Activated T-cell treated with anti-CD3 and anti-CD28 coated beads, Interleukin-2, amount 50 U/mL, for 72 hours (primary cell): ENCODE measurements at regions not wholly inside any gene's neighbourhood (a gene's known extent, or its start where the extent isn't known, plus 50 kb on each side); places are given as distances from the start of the nearest gene placed in this dataset.

Experiments
- ATAC-seq, 2 donors: fragments of 150-1000 bp; cut with Tn5 transposase; replicated peaks in 1 of 2; 2 replicates each; pipeline ENCODE4 v1.10.0; 2021; ENCODE audit warnings: moderate library complexity in 2 of 2, mild to moderate bottlenecking in 1 of 2
- DNase-seq, 2 donors: peaks; one replicate each; pipeline ENCODE4 v3.0.0; 2021 to 2022; ENCODE audit warnings: mixed read lengths in 1 of 2
- H3K27ac Mint-ChIP-seq: one replicate; pipeline ENCODE4 v1.8.0; 2022; ENCODE audit warnings: mild to moderate bottlenecking, moderate library complexity, mixed read lengths
- H3K27me3 Mint-ChIP-seq: one replicate; pipeline ENCODE4 v1.8.0; 2022; ENCODE audit warnings: low read depth, mixed read lengths
- H3K36me3 Mint-ChIP-seq, 2 donors: one replicate each; pipeline ENCODE4 v1.8.0; 2022; ENCODE audit warnings: mixed read lengths in 2 of 2, mild to moderate bottlenecking in 1 of 2; ENCODE audit not compliant: insufficient read depth in 2 of 2
- H3K4me1 Mint-ChIP-seq: one replicate; pipeline ENCODE4 v1.8.0; 2022; ENCODE audit warnings: low read depth, mixed read lengths
- H3K4me3 Mint-ChIP-seq, 2 donors: one replicate each; pipeline ENCODE4 v1.8.0; 2022; ENCODE audit warnings: mild to moderate bottlenecking in 2 of 2, mixed read lengths in 2 of 2, moderate library complexity in 2 of 2
- H3K9me3 Mint-ChIP-seq, 2 donors: one replicate each; pipeline ENCODE4 v1.8.0; 2022; ENCODE audit warnings: mixed read lengths in 2 of 2

DNA sequence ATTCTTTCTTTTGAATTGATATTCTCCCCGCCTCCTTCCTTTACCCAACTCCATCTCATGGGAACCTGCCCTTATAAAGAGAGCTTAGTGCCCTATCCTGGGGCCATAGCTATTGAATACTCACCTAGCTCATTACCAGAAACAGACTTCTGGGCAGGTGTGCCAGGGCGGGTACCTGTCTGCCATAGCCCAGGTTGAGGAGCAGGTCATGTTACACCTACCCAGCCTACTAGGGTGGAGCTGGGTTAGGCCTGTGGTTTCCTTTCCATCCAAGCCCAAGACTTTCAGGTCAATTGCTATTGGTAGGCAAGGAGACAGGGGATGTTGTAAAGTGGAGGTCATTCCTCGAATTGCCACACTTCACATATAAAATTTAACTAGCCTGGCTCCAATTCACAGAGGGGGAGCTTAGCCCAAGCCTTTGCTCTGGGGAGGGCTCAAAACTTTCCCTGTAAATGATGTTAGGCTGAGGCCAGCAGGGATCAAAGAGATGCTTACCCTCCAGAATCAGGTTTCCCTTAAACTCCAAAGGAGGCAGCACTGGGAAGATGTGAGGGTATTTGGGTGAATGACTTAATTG, 87.1 kb upstream of the IPO9 start:
- H3K4me3 Mint-ChIP-seq = no peak overlapping the region
- H3K9me3 Mint-ChIP-seq = no peaks in the 10 kb centered on the region
- peaks cover 18% of the 10 kb centered on the region for H3K4me1 Mint-ChIP-seq
- no peak for DNase-seq
- H3K36me3 Mint-ChIP-seq = no peaks in the 10 kb centered on the region
- no peak for ATAC-seq
- peaks cover 40% of the 10 kb centered on the region for H3K27me3 Mint-ChIP-seq
- no peak overlapping the region for H3K27ac Mint-ChIP-seq

GRCh38 chr1:201742476-201742875, 86.5 kb upstream of the IPO9 start:
- ATAC-seq = no peak
- H3K36me3 Mint-ChIP-seq = no peaks in the 10 kb centered on the region
- H3K4me3 Mint-ChIP-seq = no peak overlapping the region
- no peak overlapping the region for H3K27ac Mint-ChIP-seq
- no peak for DNase-seq
- H3K27me3 Mint-ChIP-seq = peaks cover 40% of the 10 kb centered on the region
- peaks cover 18% of the 10 kb centered on the region for H3K4me1 Mint-ChIP-seq
- H3K9me3 Mint-ChIP-seq = no peaks in the 10 kb centered on the region

GRCh38 chr1:201742955-201743805, 85.8 kb upstream of the IPO9 start:
- Mint-ChIP-seq H3K9me3 (no peaks in the 10 kb centered on the region), H3K27ac (no peak overlapping the region), H3K36me3 (no peaks in the 10 kb centered on the region), H3K27me3 (peaks cover 34% of the 10 kb centered on the region), H3K4me3 (no peak overlapping the region), H3K4me1 (peaks cover 18% of the 10 kb centered on the region)
- DNase-seq (no peak), ATAC-seq (no peak)

DNA sequence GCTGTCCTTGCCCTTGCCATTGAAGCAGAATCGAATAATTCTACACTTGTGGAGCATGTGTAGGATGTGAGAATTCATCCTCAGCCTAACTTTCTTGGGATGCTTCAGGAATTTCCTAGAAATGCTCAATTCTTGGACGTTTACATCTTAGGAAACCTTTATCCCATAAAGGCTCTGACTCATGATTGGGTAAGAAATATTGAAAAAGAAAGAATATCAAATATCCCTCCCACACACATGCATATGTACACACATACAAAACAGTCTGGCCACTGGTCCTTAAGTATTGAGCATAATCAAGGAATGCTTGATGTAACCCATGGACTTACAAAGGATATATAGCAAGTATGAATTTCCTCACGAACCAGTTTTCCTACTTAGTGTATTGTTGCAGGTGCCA, 83.9 kb upstream of the IPO9 start:
- H3K27me3 Mint-ChIP-seq = peaks cover 19% of the 10 kb centered on the region
- H3K9me3 Mint-ChIP-seq = no peaks in the 10 kb centered on the region
- no peak for DNase-seq
- H3K4me3 Mint-ChIP-seq = no peak overlapping the region
- no peak for ATAC-seq
- H3K36me3 Mint-ChIP-seq = no peaks in the 10 kb centered on the region
- H3K4me1 Mint-ChIP-seq = peaks cover 8% of the 10 kb centered on the region
- no peak overlapping the region for H3K27ac Mint-ChIP-seq

DNA sequence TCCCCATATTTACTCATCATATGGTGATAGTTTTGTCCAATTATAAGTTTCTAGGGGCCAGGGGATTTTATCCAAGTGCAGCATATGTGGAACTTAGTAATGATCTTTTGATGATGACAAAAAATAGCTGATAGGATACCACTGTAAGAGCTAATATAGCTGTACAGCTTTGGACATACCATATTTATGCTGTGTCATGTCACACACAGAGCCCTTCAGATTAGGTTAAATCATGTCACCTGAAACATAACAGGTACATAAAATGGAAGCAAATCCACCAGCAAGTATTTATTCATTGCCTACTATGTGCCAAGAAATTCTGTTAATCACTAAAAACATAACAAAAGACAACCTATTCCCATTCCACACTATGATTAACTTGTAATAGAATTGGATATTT, 82.8 kb upstream of the IPO9 start:
- ATAC-seq (no peak), DNase-seq (no peak)
- H3K4me3 Mint-ChIP-seq = no peak overlapping the region

DNA sequence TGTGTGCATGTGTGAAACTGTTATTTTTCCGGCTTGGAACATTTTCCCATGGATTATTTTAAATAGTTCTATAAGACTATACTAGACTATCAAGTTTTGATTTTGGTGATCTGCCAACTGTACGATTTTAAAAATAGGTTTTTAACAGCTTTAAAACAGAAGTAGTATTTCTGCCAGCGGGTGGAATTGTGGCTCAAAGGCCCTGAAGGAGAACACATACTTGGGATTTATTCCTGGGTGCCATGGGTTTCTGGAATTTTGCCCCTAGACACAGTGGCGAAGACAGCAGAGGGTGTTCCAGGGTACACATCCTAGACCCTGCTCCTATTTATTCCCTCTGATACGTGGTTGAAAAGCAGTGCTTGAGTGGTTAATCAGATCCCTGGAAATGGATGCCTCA, 81.7 kb upstream of the IPO9 start:
- Mint-ChIP-seq H3K27ac (no peak overlapping the region), H3K4me3 (no peak overlapping the region), H3K36me3 (no peaks in the 10 kb centered on the region), H3K4me1 (peaks cover 7% of the 10 kb centered on the region), H3K9me3 (no peaks in the 10 kb centered on the region), H3K27me3 (peaks cover 6% of the 10 kb centered on the region)
- no peak for ATAC-seq
- no peak for DNase-seq

More for the DNA sequence above, 82.8 kb upstream of the IPO9 start:
- Mint-ChIP-seq H3K4me1 (peaks cover 6% of the 10 kb centered on the region), H3K27me3 (peaks cover 8% of the 10 kb centered on the region), H3K36me3 (no peaks in the 10 kb centered on the region), H3K27ac (no peak overlapping the region), H3K9me3 (no peaks in the 10 kb centered on the region)

DNA sequence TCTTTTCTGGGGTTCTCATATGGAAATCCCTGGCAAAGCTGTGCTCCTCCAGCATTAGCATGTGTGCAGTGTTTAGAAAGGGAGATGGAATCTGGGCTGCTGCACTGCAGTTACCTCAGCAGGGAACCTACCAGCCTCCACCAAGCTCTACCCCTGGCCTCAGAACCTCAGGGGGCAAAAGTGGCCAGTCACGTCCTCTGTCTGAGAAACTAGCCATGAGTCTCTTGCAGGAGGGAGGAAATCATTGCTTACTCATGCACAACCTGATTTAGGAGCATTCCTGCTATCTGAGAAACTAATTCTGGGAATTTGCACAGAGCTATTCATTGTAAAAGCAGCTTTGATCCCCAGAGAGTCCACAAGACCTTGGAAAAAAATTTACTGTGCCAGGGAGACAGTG, 80.6 kb upstream of the IPO9 start:
- no peak for DNase-seq
- H3K4me3 Mint-ChIP-seq = no peak overlapping the region
- ATAC-seq = no peak
- H3K4me1 Mint-ChIP-seq = peaks cover 7% of the 10 kb centered on the region
- H3K27ac Mint-ChIP-seq = no peak overlapping the region
- H3K27me3 Mint-ChIP-seq = peaks cover 6% of the 10 kb centered on the region
- no peaks in the 10 kb centered on the region for H3K36me3 Mint-ChIP-seq
- no peaks in the 10 kb centered on the region for H3K9me3 Mint-ChIP-seq

- no peak overlapping the region for H3K4me3 Mint-ChIP-seq
- H3K9me3 Mint-ChIP-seq = no peaks in the 10 kb centered on the region
- no peaks in the 10 kb centered on the region for H3K36me3 Mint-ChIP-seq
- H3K4me1 Mint-ChIP-seq = peaks cover 7% of the 10 kb centered on the region
- no peak overlapping the region for H3K27ac Mint-ChIP-seq
- DNase-seq (no peak), ATAC-seq (no peak)
- H3K27me3 Mint-ChIP-seq = peaks cover 10% of the 10 kb centered on the region
These were observed 79.8 kb upstream of the IPO9 start for GRCh38 chr1:201749059-201749690.

- Mint-ChIP-seq H3K36me3 (no peaks in the 10 kb centered on the region), H3K4me1 (peaks cover 7% of the 10 kb centered on the region), H3K4me3 (no peak overlapping the region), H3K27ac (no peak overlapping the region), H3K27me3 (peaks cover 13% of the 10 kb centered on the region), H3K9me3 (no peaks in the 10 kb centered on the region)
- peak in 1 of 2 donors; percentile 63 for ATAC-seq
- no peak for DNase-seq
These were observed 78.8 kb upstream of the IPO9 start for GRCh38 chr1:201750120-201750519.

GRCh38 chr1:201750934-201751333, 78.0 kb upstream of the IPO9 start:
- no peaks in the 10 kb centered on the region for H3K36me3 Mint-ChIP-seq
- ATAC-seq (peak in 1 of 2 donors; percentile 56), DNase-seq (no peak)
- peak overlapping the region; percentile 23 for H3K27ac Mint-ChIP-seq
- H3K4me1 Mint-ChIP-seq = peaks cover 7% of the 10 kb centered on the region
- H3K4me3 Mint-ChIP-seq = peak overlapping the region in 1 of 2 donors; percentile 50
- H3K9me3 Mint-ChIP-seq = no peaks in the 10 kb centered on the region
- peaks cover 13% of the 10 kb centered on the region for H3K27me3 Mint-ChIP-seq

GRCh38 chr1:201751872-201752271, 77.1 kb upstream of the IPO9 start:
- no peaks in the 10 kb centered on the region for H3K9me3 Mint-ChIP-seq
- no peaks in the 10 kb centered on the region for H3K36me3 Mint-ChIP-seq
- peaks cover 13% of the 10 kb centered on the region for H3K27me3 Mint-ChIP-seq
- H3K4me1 Mint-ChIP-seq = peaks cover 10% of the 10 kb centered on the region
- H3K4me3 Mint-ChIP-seq = no peak overlapping the region
- no peak for DNase-seq
- no peak overlapping the region for H3K27ac Mint-ChIP-seq
- no peak for ATAC-seq

DNA sequence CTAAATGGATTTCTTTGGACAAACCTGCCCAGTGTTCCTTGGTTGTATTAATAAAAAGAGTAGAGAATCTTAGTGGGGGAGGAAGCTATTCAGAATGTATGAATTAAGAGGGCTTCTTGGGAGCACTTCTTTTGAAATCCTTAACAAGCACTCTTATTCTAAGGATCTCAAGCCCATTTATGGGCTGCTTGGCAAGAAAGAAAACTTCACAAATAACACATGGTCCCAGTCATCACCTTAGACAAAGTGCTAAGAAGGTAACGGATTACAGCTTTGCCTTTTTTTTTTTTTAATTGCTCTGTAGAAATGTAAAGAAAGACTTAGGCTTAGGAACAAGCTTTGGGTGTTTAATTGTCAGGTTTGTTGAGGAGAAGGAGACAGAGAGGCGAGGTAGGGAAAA, 76.6 kb upstream of the IPO9 start:
- Mint-ChIP-seq H3K27me3 (peaks cover 13% of the 10 kb centered on the region), H3K9me3 (no peaks in the 10 kb centered on the region), H3K36me3 (no peaks in the 10 kb centered on the region), H3K27ac (no peak overlapping the region), H3K4me3 (no peak overlapping the region), H3K4me1 (peaks cover 11% of the 10 kb centered on the region)
- ATAC-seq (no peak), DNase-seq (no peak)

GRCh38 chr1:201753492-201753891, 75.5 kb upstream of the IPO9 start:
- no peak for DNase-seq
- peaks cover 11% of the 10 kb centered on the region for H3K4me1 Mint-ChIP-seq
- no peak overlapping the region for H3K27ac Mint-ChIP-seq
- peaks cover 13% of the 10 kb centered on the region for H3K27me3 Mint-ChIP-seq
- no peak for ATAC-seq
- no peak overlapping the region for H3K4me3 Mint-ChIP-seq
- no peaks in the 10 kb centered on the region for H3K36me3 Mint-ChIP-seq
- no peaks in the 10 kb centered on the region for H3K9me3 Mint-ChIP-seq
